ENCODE measurements at regions not wholly inside any gene's neighbourhood (a gene's known extent, or its start where the extent isn't known, plus 50 kb on each side); places are given as distances from the start of the nearest gene placed in this dataset.

DNA sequence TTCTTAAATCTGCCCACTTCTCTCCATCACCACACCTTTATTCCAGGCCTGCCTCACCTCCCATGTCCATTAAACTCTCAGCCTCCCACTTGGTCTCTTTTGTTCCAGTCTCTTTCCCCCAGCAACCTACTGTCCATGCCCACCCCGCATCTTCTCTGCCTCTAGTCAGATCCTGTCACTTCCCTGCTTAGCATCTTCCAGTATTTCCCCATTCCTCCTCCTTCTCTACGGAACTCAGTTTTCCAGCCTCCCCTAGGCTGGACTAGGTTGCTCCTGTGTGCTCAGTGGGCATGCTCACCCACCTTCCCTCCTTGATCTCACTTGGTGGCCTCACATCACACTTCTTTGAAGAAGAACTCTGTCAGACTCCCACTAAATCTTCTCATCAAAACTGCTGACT lies 179.8 kb downstream of the BAMBI start:
- no peak for DNase-seq

DNA sequence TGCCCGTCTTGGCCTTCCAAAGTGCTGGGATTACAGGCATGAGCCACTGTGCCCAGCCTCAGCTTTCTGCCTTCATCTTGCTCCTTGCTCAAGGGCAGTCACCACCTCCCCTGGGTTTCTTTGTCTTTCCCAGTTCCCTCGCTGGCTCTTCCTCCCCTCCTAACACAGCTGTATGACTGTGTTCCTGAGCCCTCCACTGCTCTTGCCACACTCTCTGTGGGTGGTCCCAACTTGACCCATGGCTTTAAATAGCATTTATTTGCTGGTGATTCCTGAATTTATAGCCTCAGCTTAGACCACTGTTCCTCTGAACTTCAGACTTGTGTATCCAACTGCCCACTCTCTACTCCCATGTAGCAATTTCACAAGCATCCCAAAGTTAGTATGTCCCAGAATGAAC lies 181.3 kb downstream of the BAMBI start:
- no peak for DNase-seq

DNA sequence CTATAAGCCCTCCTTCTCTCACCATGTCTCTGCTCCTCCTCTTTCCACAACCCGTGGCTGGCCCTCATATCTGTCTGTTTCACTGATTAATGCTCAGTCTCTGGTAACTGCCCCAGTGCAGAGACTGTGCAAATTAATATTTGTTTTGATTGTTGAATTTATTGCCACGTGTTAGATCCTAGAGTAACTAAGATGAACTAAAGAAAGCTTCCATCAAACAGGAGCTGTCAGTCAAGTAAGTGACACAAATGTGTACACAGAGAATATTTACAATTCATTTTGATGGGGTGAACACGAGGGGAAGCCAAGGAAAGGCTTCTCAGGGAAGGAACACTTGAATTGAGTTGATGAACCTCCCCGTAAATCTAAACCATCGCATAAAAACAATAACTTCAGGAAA lies 182.5 kb downstream of the BAMBI start:
- DNase-seq: no peak

- DNase-seq: no peak
These were observed 184.9 kb downstream of the BAMBI start for GRCh38 chr10:28862219-28862618.

DNA sequence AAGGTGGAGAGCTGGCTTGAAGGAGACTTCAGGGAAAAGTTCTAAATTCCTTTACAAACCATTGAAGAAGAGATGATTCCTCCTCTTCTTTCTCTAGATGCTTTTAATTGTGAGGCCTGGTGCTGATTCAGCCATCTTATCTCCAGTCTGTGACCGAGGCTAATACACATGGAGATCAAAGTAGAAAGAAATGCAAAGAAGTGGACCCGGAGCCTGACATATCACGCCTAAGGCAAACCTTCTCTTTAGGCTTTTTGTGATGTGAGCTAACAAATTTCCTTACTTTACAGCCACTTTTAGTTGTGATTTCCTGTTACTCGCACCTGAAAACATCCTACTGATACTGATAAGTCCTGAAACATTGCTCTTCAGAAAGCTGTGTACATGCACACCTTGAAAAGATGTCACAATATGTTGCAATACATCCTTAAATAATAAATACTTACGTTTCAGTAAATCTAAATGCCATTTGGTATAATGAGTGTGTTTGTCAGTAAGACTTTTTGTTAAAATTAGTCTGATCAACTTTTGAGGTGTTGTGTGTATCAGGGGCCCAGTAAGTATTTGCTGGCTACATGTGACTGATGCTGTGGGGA lies 192.4 kb downstream of the BAMBI start:
- no peak for DNase-seq

GRCh38 chr10:28871665-28872064 lies 194.3 kb downstream of the BAMBI start:
- DNase-seq: no peak

DNA sequence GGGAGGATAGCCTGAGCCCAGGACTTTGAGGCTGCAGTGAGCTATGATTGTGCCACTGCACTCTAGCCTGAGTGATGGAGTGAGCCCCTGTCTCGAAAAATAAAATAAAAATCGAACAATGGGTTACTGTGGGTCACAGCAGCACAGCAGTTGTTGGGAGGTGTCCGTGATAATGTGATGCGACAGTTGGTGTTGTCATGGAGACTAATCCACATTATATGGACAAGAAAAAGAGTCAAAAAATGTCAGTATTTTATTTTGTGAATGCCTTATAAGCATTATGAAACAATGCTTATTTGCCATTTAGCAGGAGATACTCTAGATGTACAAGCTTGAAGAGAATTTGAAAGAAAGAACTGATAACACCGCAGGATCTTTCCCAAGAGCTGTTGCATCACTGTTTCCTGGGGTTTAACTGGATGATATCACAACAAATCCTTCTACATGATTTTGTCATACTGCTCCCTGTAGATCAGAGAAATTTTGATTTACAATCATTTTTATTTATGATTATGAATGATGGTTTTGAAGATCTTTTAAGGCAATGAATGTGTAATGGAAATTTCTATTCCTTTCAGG lies 195.4 kb downstream of the BAMBI start:
- no peak for DNase-seq

DNA sequence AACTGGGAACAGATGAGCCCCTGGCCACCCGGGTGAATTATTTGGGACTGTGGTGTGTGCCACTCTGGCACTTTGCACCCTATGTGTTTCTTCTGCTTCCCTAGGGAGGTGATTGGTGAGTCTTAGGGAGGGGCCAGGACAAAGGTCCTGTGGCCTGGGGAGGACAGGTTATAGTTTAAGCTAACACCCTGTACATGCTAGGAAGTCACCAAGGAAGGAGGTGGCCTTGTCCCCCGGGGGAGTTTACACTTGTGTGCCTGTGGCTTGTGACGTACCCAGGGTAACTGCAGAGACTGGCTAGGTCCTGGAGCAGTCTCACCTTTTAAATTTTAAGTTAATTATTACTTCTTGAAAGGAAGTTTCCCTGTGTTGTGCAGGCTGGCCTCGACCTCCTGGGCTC lies 196.2 kb downstream of the BAMBI start:
- DNase-seq: no peak

DNA sequence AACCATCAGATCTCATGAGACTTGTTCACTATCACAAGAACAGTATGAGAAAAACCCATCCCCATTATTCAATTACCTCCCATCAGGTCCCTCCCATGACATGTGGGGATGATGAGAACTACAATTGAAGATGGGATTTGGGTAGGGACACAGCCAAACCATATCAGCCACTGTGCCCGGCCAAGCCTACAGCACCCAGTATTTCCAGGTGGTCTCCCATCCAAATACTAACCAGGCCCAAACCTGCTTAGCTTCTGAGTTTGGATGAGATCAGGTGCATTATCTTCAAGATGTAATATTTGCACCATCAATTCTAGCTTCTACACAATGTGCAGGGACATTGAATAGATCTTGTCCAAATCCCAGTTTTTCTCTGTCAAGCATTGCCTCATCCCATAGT lies 196.9 kb downstream of the BAMBI start:
- DNase-seq: no peak

GRCh38 chr10:28875549-28876081 lies 198.3 kb downstream of the BAMBI start:
- DNase-seq: peak in 23 of 56 donors; percentile 1 to 55 (median 11)

DNA sequence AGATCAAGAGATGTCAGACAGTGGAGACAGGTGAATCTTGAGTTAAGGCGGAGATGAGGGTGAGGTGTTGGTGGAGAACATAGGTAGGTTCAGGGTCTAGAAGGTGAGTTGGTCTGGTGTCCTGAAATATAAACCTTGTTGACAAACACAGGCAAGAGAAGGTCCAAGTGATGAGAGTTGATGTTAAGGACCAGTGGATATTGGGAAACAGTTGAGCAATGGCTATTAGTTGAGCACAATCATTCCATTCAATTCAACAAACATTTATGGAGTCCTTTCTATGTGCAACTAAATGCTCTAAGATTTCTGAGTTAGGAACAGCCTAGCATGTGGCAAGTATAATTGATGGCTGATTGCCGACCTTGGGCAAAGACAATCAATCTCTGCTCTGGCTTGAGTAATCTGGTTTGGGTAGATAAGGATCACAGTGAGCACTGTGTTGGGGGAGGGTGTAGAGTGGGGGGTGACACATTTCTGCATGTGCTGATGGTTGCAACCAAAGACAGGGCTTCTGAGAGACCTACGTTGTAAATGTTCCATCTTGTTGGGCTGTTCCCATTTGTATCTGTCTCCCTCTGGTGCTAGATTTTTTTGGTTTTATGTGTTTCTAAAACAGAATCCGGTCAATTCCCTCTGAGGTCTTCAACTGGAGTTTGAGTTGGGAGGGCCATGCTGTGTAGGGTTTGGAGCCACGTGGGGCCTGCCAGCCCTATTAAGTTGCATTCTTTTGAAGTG lies 201.1 kb downstream of the BAMBI start:
- peak in 1 of 56 donors; percentile 12 for DNase-seq

DNA sequence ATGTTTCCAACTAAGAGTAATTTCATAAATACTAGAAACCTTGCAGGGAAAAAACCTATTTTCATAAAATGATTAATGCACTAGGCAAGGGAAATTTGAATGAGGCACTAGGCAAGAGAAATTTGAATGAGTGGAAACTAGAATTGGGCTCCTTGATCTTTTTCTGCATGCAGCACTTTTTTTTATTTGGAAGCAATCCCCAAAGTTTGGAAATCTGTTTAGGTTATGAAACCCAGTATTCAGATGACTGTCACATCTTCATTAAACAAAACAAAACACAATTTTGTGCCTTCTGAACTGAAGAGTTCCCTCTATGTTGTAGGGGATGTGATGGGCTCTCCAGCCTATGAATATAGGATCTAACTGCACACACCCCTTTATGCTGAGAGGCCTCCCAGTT lies 201.9 kb downstream of the BAMBI start:
- no peak for DNase-seq

DNA sequence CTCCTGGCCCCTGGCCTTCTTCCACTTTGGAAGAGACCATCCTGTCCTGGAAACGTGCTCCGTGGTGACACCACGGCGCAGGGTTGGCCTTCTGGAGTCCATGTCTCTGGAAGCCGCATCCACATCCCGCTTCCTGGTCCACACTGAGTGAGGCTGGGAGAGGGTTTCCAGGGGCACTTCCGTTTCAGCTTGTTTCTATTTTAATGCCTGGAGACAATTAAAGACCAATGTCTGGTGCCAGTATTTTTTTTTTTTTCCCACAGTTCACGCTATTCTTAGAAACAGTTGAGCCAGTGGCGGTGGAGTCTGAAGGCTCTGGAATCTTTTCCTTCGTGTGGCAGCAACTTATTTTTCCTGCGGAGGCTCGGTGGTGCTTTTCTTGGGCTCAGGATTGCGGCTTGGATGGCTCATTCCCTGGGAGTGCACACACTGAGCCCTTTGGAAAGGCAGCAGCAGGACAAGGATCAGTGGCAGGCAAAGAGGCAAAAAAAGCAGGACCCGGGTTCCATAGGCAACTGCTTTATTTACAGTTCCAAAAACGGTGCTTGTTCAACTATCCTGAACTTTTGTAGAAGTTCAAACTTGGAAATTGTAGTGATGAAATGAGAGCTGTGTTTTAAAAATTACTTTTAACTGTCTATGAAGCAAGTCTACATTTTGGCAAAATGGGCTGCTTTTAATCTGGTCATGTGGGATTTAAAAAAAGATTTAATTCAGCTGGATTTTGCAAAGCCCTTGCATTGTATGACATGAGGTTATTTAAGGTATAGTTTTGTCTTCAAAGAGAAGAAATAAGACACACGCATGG lies 202.8 kb downstream of the BAMBI start:
- DNase-seq: no peak

- DNase-seq: no peak
These were observed 203.3 kb downstream of the BAMBI start for GRCh38 chr10:28880683-28880950.

DNA sequence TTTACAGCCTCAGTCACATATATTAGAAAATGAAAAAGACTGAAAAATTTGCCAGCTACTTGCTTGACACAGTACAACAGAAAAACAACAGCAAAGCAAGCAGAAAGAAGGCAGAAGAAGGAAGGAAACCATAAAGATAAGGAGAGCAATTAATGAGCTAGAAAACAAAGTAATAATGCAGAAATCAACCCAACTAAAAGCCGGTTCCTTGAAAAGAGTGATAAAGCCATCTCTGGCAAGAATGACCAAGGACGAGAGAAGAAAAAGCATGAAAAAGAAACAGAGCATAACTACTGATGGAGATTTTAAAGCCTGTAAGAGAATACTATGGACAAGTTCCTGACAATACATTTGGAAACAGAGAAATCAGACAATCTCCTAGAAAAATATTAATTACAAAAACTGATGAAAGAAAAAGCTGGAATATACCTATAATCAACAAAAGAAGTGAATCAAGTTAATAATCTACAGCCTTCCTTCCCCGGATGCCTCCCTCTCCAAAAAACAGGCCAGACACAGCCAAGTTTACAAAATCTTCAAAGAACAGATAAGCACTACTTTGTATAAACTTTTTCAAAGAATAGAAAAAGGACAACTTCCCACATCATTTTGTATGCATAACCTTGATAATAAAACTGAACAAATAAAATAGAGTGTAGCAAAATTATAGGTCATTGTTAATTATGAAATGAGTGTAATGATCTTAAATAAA lies 204.0 kb downstream of the BAMBI start:
- DNase-seq: no peak

- DNase-seq: no peak
These were observed 206.6 kb downstream of the BAMBI start for GRCh38 chr10:28883741-28884423.

- no peak for DNase-seq
These were observed 213.0 kb downstream of the BAMBI start for GRCh38 chr10:28890121-28890950.

DNA sequence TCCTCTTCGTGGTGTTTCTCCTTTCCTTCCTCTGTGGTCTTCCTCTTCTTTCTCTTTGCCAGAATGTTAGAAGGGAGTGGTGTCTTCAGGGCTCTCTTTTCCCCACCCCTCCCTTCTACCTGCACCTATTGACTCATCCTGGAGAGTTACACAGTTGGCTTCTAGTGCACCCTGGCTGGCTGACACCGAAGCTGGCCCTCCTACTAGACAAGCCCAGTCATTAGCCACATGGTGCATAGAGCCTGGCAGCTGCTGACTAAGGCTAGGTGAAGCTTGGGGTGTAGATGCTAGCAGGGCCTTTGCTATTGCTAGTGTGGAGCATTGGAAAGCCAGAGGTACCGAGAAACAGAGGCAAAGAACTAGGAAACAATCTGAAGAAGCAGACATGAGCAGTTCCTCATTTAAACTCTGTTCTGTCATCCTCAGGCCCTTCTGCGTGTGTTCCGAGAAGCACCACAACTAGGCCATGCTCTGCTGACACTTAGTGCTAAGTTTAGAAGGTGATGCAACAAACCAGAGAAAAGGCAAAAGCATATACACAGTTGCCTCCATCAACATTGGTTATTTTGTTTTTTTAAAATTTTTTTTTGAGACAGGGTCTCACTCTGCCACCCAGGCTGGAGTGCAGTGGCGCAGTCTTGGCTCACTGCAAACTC lies 213.9 kb downstream of the BAMBI start:
- no peak for DNase-seq

DNA sequence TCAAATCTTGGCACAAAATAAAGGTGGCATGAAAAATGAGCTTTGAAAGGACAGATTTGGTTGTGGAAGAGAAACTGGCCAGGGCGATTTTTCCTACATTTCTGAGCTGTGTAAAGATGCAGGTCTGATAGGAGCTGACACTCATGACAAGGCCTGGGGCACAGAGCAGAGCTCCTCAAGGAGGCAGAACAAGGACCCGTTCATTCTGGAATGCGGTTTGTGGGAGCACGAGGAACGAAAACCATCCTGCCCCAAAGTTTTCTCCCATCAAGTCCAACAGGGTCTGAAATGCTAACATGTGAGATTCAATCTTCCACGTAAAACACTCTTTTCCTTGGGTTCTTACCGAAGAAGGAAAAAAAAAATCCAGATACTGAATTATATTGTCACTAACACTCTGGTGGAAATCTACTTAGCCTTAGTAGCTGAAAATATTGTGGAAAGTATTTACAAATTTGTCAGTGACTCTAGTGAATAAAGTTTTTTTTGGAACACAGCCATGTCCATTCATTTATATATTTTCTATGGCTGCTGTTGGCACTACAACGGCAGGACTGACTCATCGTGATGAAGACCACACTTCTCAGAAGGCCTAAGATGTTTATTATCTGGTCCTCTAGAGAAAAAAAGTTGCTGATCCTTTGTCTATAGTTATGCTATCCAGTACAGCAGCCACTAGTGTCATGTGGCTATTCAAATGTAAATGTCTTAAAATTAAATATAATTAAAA lies 215.7 kb downstream of the BAMBI start:
- no peak for DNase-seq
